SIG-M5 treated with dmso at 0.1 percent for 504 hours (cell line): ENCODE measurements at regions not wholly inside any gene's neighbourhood (a gene's known extent, or its start where the extent isn't known, plus 50 kb on each side); places are given as distances from the start of the nearest gene placed in this dataset.
"Not testable (repeated sequence)": the region's sequence is repeated elsewhere in the genome, so short reads cannot be mapped to it uniquely, and the experiment has no call there.

ENCODE experiments used
- DNase-seq: peaks from one replicate; lab custom pipeline; 2025; ENCODE audit not compliant: unreplicated experiment; lab: John Stamatoyannopoulos, UW

DNA sequence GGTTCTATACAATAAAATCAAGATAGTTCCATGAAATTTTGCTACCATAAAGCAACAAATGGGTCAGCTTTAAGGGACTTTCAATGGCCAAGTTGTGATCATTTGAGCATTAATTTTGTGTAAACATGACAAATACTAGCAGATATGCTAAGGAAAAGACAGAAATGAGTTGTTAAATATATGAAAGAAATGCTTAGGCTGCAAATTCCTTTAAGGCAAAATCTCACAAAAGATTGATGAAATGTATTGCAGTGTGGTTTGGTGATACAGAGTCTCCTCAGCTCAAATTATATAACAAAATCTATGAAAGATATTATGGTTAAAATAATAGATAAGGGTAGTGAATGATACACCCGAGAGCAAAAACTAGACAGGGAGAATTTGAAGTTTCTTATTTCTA, 377.2 kb downstream of the RAP2B start:
- no peak for DNase-seq

DNA sequence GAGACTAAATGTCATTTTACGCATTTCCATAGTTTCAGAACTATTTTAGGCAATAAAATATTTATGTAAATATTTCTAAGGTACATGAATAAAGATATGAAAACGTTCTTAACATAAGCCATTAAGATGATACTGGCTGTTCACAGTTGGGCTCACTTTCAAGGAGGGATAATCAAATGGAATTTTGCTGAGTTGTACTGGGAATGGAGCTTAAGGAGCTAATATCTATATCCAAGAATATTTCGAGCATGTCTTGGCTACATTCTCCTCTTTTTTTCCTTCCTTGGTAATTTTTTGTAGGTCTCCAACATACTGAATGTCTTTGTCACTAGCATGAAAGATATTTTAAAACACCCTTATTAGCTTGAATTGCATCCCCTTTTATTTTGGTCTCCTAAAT, 383.4 kb downstream of the RAP2B start:
- no peak for DNase-seq

DNA sequence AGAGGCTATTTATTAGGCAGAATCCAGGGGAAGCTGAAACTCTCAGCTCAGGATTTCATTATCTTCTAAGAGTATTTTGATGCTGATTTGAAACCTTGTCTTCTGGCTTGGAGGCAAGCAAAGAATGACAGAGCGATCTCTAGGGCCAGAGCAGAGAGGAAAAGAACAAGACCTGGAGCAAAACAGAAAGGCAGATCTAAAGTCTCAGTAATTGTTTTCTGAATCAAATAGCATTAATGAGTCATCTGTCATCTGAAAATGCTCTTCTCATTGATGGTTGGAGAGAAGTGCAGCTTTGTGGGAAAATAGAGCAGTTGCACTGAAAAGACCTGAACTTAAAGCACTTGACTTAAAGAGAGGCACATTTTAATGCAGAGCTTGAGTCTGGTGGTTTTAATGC, 385.9 kb downstream of the RAP2B start:
- DNase-seq = no peak

DNA sequence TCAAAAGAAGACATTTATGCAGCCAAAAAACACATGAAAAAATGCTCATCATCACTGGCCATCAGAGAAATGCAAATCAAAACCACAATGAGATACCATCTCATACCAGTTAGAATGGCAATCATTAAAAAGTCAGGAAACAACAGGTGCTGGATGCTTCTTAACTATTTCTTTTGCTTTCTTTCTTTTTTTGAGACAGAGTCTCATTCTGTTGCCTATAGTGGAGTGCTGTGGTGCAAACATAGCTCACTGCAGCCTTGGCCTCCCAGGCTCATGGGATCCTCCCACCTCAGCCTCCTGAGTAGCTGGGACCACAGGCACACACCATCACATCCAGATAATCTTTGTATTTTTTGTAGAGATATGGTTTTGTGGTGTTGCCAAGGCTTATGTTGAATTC, 387.7 kb downstream of the RAP2B start:
- not testable (repeated sequence) for DNase-seq

DNA sequence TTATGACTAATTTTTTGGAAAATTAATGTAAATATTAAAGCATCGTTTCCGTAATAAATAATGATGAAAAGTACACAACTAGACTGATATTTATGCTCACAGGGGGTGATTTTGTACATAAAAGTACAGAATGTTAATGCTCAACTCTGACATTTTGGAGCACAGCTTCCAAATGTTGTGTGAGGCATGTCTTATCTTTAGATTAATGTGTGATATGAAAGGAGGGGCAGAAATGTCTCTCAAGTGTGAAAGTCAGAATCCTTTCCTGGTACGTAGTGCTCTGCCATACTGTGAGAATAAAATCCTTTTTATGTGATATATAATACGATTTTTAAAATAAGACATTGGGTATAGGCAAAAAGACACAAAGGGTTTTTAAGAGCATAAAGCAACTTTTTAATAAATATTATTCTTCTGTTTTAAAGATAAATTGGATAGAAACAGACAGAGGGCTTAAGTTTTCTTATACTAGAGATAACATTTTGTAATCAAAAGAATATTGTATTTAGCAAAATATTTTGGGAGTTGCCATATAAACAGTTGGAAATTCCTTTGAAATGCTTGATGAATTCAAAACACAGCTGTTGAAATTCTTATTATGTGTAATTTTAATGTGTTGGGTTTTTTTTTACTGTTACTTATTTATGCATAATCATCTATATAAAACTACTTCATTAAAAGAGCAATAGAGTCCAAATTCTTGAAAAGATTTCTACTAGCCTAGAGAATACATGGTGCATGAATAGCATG, 389.7 kb downstream of the RAP2B start:
- no peak for DNase-seq

DNA sequence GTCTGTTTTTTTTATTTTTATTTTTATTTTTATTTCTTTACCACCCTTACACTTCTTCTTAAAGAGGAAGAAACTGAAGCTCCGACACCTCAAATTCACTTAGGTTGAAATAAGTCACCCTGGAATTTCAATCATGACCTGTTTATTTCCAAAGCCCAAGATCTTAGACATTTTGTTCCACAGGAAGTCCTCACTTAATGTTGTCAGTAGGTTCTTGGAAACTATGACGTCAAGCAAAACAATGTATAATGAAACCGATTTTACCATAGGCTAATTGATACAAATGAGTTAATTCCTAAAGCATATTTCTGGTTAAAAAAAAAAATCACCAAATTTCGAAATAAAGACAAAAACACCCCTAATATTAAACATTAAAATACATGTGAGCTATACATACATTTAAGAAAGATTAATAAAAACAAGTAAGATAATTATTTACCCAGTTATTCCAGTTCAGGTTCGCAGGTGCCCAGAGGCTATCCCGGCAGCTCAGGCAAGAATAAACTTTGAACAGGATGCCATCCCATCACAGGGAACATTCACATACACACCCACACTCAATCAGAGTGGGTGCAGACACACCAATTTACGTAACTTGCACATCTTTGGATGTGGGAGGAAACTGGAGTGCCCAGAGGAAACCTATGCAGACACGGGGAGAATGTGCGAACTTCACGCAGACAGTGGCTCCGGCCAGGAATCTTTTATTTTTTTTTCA, 391.0 kb downstream of the RAP2B start:
- DNase-seq = no peak

DNA sequence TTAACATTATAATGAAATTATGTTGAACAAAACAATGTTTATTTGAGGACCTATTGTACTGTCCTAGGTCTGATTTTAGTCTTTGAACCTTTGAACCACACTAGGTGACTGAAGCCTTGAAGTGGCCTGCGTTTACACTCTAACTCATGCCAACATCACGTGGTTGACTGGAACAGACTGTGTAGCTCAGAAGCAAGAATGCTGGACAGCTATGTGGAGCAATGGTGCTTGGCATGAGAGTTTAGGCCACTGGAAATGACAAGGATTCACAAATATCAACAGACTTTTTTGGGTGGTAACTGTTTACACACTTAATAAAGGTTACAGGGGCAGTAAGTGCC, 391.5 kb downstream of the RAP2B start:
- no peak for DNase-seq

DNA sequence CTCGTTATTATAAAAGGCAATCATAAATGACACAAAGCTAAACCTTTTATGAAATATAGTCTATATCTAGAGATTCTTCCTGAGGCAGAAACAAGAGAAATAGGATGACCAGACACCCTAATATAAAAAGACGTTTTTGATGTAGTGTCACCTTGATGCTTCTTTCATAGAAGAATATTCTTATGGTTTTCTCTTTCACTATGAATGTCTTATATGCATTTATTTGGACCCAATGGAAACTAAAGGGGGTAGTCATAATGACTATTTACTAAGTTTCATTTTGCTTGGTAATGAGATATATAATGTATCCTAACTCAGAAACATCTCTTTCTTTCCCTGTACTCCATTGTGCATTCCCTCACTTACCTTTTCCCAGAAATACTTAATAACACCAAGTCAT, 393.9 kb downstream of the RAP2B start:
- no peak for DNase-seq

DNA sequence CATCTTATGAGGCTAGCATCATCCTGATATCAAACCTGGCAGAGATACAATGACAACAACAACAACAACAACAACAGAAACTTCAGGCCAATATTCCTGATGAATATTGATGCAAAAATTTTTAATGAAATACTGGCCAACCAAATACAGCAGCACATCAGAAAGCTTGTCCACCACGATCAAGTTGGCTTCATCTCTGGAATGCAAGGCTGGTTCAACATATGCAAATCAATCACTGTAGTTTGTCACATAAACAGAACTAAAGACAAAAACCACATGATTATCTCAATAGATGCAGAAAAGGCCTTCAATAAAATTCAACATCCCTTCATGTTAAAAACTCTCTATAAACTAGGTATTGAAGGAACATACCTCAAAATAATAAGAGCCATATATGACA, 397.3 kb downstream of the RAP2B start:
- DNase-seq = not testable (repeated sequence)

DNA sequence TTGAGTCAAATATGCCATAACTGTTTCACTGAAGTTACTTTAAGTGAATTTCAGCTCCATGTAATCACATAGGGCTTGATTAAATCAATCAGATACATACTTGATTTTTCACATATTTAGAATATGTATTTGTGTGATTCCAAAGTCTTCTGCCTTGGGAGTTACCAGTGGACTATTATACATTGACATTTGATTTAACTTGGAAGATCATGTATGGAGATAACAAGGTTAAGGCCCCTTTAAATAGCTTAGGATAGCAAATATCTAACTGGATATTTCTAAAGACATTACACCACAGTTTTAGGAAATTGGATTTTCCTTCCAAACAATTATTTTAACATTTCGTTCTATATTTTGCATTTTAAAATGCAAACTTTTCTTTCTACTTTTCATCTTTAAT, 405.0 kb downstream of the RAP2B start:
- DNase-seq = no peak

DNA sequence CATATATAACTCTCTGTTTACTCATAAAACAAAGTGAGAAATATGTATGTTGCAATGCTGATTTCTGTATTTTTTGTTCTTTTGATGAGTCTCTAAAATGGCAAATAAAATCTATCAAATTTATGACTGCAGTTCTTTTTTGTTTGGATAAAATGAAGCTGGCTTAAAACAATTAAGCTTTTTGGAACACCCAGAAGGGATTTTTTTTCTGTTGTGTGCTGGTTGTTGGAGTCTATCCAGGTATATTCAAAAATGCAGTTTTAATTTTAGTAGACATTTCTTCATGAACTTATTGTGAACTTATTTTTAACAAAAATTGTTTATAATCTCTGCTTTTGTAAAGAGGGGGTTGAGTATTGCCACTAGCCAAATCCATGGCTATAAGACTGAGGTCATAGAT, 405.5 kb downstream of the RAP2B start:
- no peak for DNase-seq

DNA sequence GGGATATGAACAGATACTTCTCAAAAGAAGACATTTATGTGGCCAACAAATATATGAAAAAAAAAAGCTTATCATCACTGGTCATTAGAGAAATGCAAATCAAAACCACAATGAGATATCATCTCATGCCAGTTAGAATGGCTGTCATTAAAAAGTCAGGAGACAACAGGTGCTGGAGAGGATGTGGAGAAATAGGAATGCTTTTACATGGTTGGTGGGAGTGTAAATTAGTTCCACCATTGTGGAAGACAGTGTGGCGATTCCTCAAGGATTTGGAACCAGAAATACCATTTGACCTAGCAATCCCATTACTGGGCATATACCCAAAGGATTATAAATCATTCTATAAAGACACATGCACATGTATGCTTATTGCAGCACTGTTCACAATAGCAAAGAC, 408.5 kb downstream of the RAP2B start:
- DNase-seq = not testable (repeated sequence)

DNA sequence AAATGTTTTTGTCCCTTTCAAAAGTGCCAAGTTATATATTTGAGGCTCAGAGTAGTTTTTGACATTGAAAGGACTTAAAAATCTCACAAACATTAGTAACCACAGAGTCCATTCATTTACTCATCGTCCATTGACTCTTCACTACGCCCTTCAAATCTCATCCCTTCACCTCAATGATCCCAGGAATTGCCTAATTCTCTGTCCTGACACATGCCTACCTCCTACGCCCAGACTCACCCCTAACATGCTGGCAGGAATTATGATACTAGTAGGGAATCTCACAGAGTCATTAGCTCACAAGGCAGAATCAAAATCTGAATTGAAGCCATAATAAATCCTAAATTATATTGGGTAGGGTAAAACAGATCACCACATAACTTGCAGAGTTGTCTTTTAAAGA, 410.1 kb downstream of the RAP2B start:
- DNase-seq = no peak

DNA sequence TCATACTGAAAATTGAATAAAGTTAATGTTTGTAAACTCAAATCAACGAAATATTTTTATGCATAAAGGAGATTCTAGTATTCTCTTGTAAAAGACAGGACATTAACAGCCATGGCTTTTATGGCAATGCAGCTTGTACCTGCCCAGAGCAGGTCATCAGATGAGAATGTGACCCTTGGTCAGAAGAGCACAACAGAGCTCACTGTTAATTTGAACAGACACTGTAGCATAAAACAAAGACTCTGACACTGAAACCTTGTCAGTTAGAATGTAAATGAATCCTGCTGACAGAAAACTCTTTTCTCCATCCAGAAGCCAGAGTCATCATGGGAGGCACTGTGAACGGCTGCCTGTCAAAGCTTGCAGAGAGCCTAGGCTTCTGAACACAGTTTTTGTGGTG, 410.6 kb downstream of the RAP2B start:
- DNase-seq = no peak

DNA sequence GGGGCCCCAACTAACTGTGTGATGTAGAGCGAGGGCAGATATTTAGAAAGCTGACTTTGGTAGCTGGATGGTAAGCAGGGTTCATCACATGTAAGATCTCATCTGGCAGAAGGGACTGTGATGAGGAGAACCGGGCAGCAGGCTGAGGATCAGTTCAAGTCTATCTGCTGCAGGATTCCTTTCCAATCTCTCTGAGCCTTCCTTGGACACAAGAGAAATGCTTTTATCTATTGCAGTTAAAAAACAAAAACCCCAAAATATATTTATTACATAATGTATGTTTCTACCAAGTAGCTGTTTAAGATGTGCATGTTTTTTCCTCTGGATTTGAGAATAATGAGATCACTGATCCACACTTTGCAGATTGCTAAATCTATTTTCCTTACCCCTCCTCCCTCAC, 411.5 kb downstream of the RAP2B start:
- DNase-seq = no peak

DNA sequence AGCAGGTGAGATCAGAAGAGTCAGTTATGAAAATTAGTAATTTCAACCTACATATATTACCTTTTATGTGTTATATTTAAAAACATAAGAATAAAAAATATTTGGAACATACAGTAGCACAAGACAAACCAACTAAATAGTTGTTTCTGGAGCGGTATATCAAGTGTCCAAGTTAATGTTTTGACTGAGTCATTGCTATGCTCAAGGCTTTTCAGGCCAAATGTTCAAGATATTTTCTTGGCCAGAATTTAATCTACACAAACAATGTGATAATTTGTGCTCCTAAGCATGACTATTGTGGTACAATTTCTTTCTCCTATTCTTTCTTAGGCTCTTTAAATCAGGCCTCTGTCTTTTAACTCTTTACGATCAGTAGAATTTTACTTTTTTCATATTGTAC, 412.4 kb downstream of the RAP2B start:
- no peak for DNase-seq

DNA sequence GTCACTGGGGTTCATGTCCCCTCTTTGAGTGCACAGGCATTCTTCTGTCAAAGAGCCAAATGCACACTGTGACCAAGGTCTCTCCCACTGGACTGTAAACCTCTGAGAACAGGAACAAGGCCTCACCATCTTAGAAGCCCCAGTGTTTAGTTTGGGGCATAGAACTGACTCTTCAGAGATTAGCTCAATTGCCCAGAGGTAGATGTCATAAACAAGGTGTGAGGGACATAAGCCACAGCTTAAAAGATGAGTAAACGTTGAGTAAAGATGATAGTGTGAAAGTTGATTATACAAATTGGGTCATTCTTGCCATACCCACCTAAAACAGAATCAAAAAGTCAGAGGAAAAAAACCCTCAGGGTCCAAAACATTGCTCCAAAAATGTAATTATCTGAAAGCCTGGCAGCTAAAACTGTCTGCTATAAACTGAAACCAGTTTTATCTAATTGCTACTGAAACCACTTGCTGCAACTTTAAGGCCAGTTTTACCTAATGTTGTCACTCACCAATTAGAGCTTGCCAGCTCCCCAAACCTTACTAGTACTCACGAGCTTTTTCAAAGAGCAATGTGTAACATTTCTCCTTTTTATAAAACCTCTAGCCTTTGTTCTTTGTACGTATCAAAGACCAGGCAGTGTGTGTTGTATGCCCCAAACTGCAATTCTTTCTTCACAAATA, 415.2 kb downstream of the RAP2B start:
- DNase-seq = no peak

DNA sequence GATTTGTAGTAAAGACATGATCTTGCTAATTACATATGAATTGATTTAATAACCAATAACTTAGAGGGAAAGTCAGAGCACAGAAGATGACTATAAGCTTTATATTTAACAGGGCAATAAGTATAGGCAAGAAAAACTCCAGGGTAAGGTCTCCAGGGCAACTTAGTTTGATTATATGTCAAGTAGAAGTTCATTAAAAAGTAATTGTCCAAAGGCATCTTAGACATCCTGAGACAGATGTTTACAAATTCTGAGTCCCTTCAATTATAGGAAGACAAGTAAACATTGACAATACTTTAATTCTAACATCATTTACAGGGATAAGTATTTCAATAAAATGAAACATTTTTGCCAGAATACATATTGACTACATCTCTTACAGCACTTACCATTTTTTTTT, 416.0 kb downstream of the RAP2B start:
- DNase-seq = no peak

DNA sequence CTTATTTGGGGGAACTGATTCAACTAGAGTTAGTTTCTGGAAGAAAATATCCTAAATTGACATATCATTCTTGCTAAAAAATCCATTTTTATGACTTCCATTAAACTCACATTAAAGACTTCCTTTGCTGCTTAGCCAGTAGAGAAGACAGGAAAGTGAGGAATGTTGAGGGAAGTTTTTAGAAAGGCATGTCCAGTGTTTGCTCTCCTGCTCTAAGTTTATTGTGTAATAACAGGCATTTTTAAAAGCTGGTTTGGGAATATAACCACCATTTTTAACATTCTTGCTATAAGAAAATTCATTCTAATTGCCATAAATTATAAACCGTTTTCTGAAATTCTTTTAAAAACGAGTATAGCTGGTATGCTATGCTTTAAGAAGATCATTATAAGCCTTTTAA, 428.0 kb downstream of the RAP2B start:
- DNase-seq = no peak

DNA sequence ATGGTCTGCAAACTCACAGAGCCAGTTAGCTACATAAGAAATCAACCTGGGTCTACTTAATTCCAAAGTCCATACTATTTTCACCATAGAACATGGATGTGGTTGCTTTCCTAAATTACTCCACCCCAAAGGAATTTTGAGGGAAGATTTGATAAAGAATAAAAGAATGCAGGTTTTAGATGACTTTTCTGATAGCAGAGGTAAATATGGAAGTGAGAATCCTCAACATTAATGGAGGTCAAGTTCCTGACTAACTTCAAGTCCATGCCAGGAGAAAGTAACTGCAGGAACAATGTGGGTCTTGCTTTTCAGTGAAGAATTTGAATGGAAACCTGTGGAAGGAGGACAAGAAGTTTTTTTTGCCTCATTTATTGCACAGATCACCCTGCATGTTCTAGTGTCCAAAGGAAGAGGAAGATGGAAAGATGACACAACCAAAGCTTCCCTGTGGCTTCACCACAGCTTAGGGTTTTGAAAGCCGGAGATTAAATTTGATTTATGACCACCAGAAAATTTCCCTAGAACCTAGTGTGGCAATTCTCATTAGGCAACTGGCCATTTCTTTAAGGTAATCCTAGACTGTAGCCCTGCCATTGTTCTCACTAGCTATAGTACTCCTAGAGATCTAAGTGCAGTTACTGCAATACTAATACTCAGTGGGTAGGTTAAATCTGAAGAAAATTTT, 429.7 kb downstream of the RAP2B start:
- peak; percentile 52 for DNase-seq

DNA sequence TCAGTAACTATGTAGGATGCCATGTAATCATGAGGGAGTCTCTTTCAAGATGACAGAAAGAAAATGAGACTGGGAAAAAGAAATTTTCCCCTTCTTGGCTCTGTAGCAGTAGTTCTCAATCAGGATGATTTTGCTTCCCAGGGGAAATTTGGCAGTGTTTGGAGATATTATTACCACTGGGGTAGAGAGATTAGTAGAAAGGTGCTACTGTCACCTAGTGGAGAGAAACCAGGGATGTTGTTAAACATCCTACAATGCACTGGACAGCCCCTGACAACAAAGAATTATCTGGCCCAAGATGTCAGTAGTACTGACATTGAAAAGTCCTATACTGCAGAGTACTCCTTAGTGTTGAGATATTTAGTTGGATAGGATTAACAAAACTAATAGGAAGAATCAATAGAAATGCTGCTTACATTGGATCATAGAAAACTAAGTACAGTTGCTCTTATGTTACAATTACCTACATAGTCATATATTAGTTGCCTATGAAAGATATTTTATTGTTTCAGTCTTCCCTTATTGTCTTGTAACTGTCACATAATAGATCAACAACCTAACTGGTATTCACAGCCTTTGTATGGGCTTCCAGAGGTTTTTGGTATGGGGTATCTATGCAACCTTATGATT, 433.3 kb downstream of the RAP2B start:
- DNase-seq = peak; percentile 30
